ENCODE measurements at regions not wholly inside any gene's neighbourhood (a gene's known extent, or its start where the extent isn't known, plus 50 kb on each side); places are given as distances from the start of the nearest gene placed in this dataset.

DNA sequence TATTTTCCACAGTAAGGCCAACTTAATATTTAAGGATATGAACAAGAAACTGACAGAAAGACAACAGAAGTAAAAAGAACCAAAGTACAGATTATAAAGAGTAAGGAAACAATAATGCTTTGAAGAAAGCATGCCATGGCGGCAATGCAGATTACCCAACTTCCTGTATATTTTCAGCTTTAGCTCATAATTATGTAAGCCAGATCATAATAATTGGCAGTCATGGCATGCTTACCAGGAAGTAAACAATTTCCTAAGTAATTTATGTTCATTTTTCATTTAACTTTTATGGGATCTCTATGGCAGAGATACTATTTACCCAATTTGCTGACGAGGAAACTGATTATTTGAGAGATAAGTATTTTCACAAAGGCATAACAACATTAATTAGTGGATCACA lies 988.7 kb downstream of the HACE1 start (continued):
- no peak for TF ChIP-seq CREB1 (CRISPR knock-in tag; IDR thresholded peaks at IDR 0.05)
- no peak for TF ChIP-seq EMX1 (CRISPR knock-in tag; IDR thresholded peaks at IDR 0.05)
- TF ChIP-seq SP1 (CRISPR knock-in tag; conservative IDR thresholded peaks at IDR 0.05): no peak
- TF ChIP-seq RORB (CRISPR knock-in tag; IDR thresholded peaks at IDR 0.05): no peak
- TF ChIP-seq, protein P1, sequence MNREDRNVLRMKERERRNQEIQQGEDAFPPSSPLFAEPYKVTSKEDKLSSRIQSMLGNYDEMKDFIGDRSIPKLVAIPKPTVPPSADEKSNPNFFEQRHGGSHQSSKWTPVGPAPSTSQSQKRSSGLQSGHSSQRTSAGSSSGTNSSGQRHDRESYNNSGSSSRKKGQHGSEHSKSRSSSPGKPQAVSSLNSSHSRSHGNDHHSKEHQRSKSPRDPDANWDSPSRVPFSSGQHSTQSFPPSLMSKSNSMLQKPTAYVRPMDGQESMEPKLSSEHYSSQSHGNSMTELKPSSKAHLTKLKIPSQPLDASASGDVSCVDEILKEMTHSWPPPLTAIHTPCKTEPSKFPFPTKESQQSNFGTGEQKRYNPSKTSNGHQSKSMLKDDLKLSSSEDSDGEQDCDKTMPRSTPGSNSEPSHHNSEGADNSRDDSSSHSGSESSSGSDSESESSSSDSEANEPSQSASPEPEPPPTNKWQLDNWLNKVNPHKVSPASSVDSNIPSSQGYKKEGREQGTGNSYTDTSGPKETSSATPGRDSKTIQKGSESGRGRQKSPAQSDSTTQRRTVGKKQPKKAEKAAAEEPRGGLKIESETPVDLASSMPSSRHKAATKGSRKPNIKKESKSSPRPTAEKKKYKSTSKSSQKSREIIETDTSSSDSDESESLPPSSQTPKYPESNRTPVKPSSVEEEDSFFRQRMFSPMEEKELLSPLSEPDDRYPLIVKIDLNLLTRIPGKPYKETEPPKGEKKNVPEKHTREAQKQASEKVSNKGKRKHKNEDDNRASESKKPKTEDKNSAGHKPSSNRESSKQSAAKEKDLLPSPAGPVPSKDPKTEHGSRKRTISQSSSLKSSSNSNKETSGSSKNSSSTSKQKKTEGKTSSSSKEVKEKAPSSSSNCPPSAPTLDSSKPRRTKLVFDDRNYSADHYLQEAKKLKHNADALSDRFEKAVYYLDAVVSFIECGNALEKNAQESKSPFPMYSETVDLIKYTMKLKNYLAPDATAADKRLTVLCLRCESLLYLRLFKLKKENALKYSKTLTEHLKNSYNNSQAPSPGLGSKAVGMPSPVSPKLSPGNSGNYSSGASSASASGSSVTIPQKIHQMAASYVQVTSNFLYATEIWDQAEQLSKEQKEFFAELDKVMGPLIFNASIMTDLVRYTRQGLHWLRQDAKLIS (CRISPR knock-in tag; IDR thresholded peaks at IDR 0.05; ENCODE audit: borderline replicate concordance): no peak
- TF ChIP-seq ZNF671 (CRISPR knock-in tag; IDR thresholded peaks at IDR 0.05): no peak
- TF ChIP-seq, protein P2, sequence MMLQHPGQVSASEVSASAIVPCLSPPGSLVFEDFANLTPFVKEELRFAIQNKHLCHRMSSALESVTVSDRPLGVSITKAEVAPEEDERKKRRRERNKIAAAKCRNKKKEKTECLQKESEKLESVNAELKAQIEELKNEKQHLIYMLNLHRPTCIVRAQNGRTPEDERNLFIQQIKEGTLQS (CRISPR knock-in tag; conservative IDR thresholded peaks at IDR 0.05): no peak
- no peak for TF ChIP-seq SMAD4 (CRISPR knock-in tag; IDR thresholded peaks at IDR 0.05)
- no peak for TF ChIP-seq CREM (CRISPR knock-in tag; IDR thresholded peaks at IDR 0.05)

DNA sequence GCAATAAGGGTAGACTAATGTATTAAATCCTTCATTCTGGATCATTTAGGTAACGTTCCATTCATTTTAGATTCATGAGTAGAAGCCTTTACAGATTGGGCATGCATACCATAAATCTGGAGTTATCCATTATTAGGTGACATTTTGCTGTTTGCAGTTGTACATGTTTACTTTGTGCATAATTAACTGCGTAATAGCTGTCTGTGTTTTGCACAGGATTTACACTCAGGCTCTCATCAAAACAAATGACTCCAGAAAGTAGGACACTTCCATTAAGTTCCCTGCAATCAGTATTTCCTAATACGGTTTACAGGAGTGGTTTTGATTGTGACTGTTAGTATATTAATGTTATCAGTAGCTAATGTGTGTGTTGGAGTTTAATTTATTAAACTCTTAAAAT lies 997.4 kb downstream of the HACE1 start:
- no peak overlapping the region for H3K27ac Mint-ChIP-seq
- DNase-seq (ENCODE audit: low spot score): no peak
- CTCF ChIA-PET: no interaction called here
- no peak for ATAC-seq
- no peaks in the 10 kb centered on the region for H3K27me3 Mint-ChIP-seq (ENCODE audit: low read depth)
- no peaks in the 10 kb centered on the region for H3K36me3 Mint-ChIP-seq
- POLR2A ChIA-PET: no interaction called here
- H3K9me3 Mint-ChIP-seq: no peaks in the 10 kb centered on the region
- H3K4me3 Mint-ChIP-seq: no peak overlapping the region
- no peaks in the 10 kb centered on the region for H3K4me1 Mint-ChIP-seq
- TF ChIP-seq, protein P3, sequence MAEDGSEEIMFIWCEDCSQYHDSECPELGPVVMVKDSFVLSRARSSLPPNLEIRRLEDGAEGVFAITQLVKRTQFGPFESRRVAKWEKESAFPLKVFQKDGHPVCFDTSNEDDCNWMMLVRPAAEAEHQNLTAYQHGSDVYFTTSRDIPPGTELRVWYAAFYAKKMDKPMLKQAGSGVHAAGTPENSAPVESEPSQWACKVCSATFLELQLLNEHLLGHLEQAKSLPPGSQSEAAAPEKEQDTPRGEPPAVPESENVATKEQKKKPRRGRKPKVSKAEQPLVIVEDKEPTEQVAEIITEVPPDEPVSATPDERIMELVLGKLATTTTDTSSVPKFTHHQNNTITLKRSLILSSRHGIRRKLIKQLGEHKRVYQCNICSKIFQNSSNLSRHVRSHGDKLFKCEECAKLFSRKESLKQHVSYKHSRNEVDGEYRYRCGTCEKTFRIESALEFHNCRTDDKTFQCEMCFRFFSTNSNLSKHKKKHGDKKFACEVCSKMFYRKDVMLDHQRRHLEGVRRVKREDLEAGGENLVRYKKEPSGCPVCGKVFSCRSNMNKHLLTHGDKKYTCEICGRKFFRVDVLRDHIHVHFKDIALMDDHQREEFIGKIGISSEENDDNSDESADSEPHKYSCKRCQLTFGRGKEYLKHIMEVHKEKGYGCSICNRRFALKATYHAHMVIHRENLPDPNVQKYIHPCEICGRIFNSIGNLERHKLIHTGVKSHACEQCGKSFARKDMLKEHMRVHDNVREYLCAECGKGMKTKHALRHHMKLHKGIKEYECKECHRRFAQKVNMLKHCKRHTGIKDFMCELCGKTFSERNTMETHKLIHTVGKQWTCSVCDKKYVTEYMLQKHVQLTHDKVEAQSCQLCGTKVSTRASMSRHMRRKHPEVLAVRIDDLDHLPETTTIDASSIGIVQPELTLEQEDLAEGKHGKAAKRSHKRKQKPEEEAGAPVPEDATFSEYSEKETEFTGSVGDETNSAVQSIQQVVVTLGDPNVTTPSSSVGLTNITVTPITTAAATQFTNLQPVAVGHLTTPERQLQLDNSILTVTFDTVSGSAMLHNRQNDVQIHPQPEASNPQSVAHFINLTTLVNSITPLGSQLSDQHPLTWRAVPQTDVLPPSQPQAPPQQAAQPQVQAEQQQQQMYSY (CRISPR knock-in tag; IDR thresholded peaks at IDR 0.05): no peak
- TF ChIP-seq OVOL2 (CRISPR knock-in tag; IDR thresholded peaks at IDR 0.05; ENCODE audit: borderline replicate concordance) (no peak), ZNF138 (CRISPR knock-in tag; conservative IDR thresholded peaks at IDR 0.05) (no peak), TCF7 (CRISPR knock-in tag; IDR thresholded peaks at IDR 0.05; ENCODE audit: low read depth) (no peak), NR3C1 (CRISPR knock-in tag; conservative IDR thresholded peaks at IDR 0.05; ENCODE audit: low read depth) (no peak), TEAD1 (CRISPR knock-in tag; IDR thresholded peaks at IDR 0.05) (no peak), ZNF121 (CRISPR knock-in tag; IDR thresholded peaks at IDR 0.05) (no peak), ESRRA (CRISPR knock-in tag; IDR thresholded peaks at IDR 0.05; ENCODE audit: borderline replicate concordance) (no peak)
- TF ChIP-seq, protein P4, sequence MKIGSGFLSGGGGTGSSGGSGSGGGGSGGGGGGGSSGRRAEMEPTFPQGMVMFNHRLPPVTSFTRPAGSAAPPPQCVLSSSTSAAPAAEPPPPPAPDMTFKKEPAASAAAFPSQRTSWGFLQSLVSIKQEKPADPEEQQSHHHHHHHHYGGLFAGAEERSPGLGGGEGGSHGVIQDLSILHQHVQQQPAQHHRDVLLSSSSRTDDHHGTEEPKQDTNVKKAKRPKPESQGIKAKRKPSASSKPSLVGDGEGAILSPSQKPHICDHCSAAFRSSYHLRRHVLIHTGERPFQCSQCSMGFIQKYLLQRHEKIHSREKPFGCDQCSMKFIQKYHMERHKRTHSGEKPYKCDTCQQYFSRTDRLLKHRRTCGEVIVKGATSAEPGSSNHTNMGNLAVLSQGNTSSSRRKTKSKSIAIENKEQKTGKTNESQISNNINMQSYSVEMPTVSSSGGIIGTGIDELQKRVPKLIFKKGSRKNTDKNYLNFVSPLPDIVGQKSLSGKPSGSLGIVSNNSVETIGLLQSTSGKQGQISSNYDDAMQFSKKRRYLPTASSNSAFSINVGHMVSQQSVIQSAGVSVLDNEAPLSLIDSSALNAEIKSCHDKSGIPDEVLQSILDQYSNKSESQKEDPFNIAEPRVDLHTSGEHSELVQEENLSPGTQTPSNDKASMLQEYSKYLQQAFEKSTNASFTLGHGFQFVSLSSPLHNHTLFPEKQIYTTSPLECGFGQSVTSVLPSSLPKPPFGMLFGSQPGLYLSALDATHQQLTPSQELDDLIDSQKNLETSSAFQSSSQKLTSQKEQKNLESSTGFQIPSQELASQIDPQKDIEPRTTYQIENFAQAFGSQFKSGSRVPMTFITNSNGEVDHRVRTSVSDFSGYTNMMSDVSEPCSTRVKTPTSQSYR (CRISPR knock-in tag; IDR thresholded peaks at IDR 0.05): no peak
- TF ChIP-seq, protein P5, sequence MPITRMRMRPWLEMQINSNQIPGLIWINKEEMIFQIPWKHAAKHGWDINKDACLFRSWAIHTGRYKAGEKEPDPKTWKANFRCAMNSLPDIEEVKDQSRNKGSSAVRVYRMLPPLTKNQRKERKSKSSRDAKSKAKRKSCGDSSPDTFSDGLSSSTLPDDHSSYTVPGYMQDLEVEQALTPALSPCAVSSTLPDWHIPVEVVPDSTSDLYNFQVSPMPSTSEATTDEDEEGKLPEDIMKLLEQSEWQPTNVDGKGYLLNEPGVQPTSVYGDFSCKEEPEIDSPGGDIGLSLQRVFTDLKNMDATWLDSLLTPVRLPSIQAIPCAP (CRISPR knock-in tag; IDR thresholded peaks at IDR 0.05): no peak
- TF ChIP-seq, protein P6, sequence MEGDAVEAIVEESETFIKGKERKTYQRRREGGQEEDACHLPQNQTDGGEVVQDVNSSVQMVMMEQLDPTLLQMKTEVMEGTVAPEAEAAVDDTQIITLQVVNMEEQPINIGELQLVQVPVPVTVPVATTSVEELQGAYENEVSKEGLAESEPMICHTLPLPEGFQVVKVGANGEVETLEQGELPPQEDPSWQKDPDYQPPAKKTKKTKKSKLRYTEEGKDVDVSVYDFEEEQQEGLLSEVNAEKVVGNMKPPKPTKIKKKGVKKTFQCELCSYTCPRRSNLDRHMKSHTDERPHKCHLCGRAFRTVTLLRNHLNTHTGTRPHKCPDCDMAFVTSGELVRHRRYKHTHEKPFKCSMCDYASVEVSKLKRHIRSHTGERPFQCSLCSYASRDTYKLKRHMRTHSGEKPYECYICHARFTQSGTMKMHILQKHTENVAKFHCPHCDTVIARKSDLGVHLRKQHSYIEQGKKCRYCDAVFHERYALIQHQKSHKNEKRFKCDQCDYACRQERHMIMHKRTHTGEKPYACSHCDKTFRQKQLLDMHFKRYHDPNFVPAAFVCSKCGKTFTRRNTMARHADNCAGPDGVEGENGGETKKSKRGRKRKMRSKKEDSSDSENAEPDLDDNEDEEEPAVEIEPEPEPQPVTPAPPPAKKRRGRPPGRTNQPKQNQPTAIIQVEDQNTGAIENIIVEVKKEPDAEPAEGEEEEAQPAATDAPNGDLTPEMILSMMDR (IDR thresholded peaks at IDR 0.05): no peak
- TF ChIP-seq, protein P7, sequence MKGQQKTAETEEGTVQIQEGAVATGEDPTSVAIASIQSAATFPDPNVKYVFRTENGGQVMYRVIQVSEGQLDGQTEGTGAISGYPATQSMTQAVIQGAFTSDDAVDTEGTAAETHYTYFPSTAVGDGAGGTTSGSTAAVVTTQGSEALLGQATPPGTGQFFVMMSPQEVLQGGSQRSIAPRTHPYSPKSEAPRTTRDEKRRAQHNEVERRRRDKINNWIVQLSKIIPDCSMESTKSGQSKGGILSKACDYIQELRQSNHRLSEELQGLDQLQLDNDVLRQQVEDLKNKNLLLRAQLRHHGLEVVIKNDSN (CRISPR knock-in tag; IDR thresholded peaks at IDR 0.05): no peak
- TF ChIP-seq, protein P8, sequence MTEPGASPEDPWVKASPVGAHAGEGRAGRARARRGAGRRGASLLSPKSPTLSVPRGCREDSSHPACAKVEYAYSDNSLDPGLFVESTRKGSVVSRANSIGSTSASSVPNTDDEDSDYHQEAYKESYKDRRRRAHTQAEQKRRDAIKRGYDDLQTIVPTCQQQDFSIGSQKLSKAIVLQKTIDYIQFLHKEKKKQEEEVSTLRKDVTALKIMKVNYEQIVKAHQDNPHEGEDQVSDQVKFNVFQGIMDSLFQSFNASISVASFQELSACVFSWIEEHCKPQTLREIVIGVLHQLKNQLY (CRISPR knock-in tag; IDR thresholded peaks at IDR 0.05): no peak
- TF ChIP-seq, protein P9, sequence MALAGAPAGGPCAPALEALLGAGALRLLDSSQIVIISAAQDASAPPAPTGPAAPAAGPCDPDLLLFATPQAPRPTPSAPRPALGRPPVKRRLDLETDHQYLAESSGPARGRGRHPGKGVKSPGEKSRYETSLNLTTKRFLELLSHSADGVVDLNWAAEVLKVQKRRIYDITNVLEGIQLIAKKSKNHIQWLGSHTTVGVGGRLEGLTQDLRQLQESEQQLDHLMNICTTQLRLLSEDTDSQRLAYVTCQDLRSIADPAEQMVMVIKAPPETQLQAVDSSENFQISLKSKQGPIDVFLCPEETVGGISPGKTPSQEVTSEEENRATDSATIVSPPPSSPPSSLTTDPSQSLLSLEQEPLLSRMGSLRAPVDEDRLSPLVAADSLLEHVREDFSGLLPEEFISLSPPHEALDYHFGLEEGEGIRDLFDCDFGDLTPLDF (CRISPR knock-in tag; IDR thresholded peaks at IDR 0.05): no peak

Measured in WTC11 (cell line).